Naive thymus-derived CD4-positive, alpha-beta T cell (primary cell): ENCODE measurements at regions not wholly inside any gene's neighbourhood (a gene's known extent, or its start where the extent isn't known, plus 50 kb on each side); places are given as distances from the start of the nearest gene placed in this dataset.

Experiments
- ATAC-seq: fragments of 150-1000 bp; cut with Tn5 transposase; 2 replicates; pipeline ENCODE4 v1.10.0; 2021; ENCODE audit warnings: mild to moderate bottlenecking, moderate library complexity
- CTCF ChIA-PET: fragments of 350-600 bp; sonication (Branson Sonifier 250); formaldehyde crosslinking; loops from one replicate; lab custom pipeline; 2021; ENCODE audit warnings: antibody characterized with exemption; lab: Charles Lee
- POLR2A ChIA-PET: fragments of 350-600 bp; sonication (Branson Sonifier 250); formaldehyde crosslinking; loops from one replicate; lab custom pipeline; 2021; ENCODE audit warnings: antibody characterized with exemption, inconsistent platforms; lab: Charles Lee
- DNase-seq, 9 donors: peaks; one replicate each; pipeline versions ENCODE4 v3.0.0 to v3.0.0-alpha.2; 2020 to 2022; ENCODE audit warnings: mixed read lengths in 1 of 9
- H3K27ac ChIP-seq: one replicate; pipeline ENCODE4 v1.7.0; 2013; ENCODE audit warnings: mild to moderate bottlenecking, low read depth, low read length, moderate library complexity
- H3K27me3 ChIP-seq, 2 donors: one replicate each; pipeline ENCODE4 v1.7.0; 2013; ENCODE audit warnings: low read length in 2 of 2, mild to moderate bottlenecking in 2 of 2, moderate library complexity in 2 of 2; ENCODE audit not compliant: control insufficient read depth in 2 of 2, insufficient read depth in 2 of 2
- H3K36me3 ChIP-seq, 3 experiments: 1 replicate in 2 of 3; 2 replicates in 1 of 3; pipeline ENCODE4 v1.7.0; 2013; ENCODE audit warnings: low read length in 3 of 3, mild to moderate bottlenecking in 3 of 3, moderate library complexity in 1 of 3; ENCODE audit not compliant: insufficient read depth in 3 of 3, control insufficient read depth in 2 of 3
- H3K4me1 ChIP-seq, 2 donors: one replicate each; pipeline ENCODE4 v1.7.0; 2013; ENCODE audit warnings: low read length in 2 of 2, mild to moderate bottlenecking in 2 of 2, moderate library complexity in 1 of 2; ENCODE audit not compliant: control insufficient read depth in 2 of 2, insufficient read depth in 2 of 2
- H3K4me3 ChIP-seq: 2 replicates; pipeline ENCODE4 v1.7.0; 2013; ENCODE audit warnings: mild to moderate bottlenecking, low read length
- H3K9me3 ChIP-seq, 3 experiments: 1 replicate in 2 of 3; 2 replicates in 1 of 3; pipeline ENCODE4 v1.7.0; 2013; ENCODE audit warnings: low read length in 3 of 3; ENCODE audit not compliant: control insufficient read depth in 2 of 3
- H3K27ac Mint-ChIP-seq, 9 donors: one replicate each; pipeline ENCODE4 v1.8.0; 2020 to 2022; ENCODE audit warnings: mixed read lengths in 9 of 9, mild to moderate bottlenecking in 8 of 9, moderate library complexity in 5 of 9, inconsistent platforms in 2 of 9
- H3K27me3 Mint-ChIP-seq, 5 donors: one replicate each; pipeline ENCODE4 v1.8.0; 2021 to 2022; ENCODE audit warnings: mixed read lengths in 5 of 5, mild to moderate bottlenecking in 1 of 5
- H3K36me3 Mint-ChIP-seq, 5 donors: one replicate each; pipeline ENCODE4 v1.8.0; 2020 to 2022; ENCODE audit warnings: mixed read lengths in 5 of 5, mild to moderate bottlenecking in 3 of 5, inconsistent platforms in 1 of 5
- H3K4me1 Mint-ChIP-seq, 7 donors: one replicate each; pipeline ENCODE4 v1.8.0; 2020 to 2022; ENCODE audit warnings: mixed read lengths in 7 of 7, mild to moderate bottlenecking in 3 of 7, inconsistent platforms in 1 of 7
- H3K4me3 Mint-ChIP-seq, 10 donors: one replicate each; pipeline ENCODE4 v1.8.0; 2020 to 2022; ENCODE audit warnings: mild to moderate bottlenecking in 10 of 10, mixed read lengths in 10 of 10, moderate library complexity in 6 of 10, inconsistent platforms in 2 of 10
- H3K9me3 Mint-ChIP-seq, 11 donors: one replicate each; pipeline ENCODE4 v1.8.0; 2020 to 2022; ENCODE audit warnings: mixed read lengths in 11 of 11, mild to moderate bottlenecking in 4 of 11, inconsistent platforms in 1 of 11, moderate library complexity in 1 of 11
- intact Hi-C, 2 donors: fragments of 100-400 bp; cut with micrococcal nuclease; formaldehyde crosslinking; loops; one replicate each; pipeline ENCODE4 v1.15.1; 2023

DNA sequence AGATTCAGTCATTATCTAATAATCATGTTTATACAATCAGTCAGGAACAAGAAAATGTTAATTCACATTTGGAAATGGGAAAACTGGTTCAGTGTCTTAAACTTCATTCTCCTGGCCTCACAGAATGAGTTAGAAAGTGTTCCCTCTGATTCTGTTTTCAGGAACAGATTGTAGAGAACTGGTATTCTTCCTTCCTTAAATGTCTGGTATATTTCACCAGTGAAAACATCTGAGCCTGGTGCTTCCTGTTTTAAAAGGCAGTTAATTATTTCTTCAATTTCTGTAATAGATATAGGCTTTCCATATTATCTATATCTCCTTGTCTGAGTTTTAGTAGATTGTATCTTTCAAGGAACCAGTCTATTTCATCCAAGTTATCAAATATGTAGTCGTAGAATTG is 97.1 kb upstream of the TMEM168 start:
- no peak overlapping the region for H3K4me3 Mint-ChIP-seq
- ChIA-PET POLR2A (no interaction called here), CTCF (no interaction called here)
- DNase-seq (no peak), ATAC-seq (no peak)
- Histone ChIP-seq H3K27ac (no peak overlapping the region), H3K36me3 (no peaks in the 10 kb centered on the region), H3K4me1 (no peaks in the 10 kb centered on the region), H3K27me3 (no peaks in the 10 kb centered on the region), H3K4me3 (no peak overlapping the region), H3K9me3 (no peaks in the 10 kb centered on the region)
- H3K4me1 Mint-ChIP-seq = peaks cover 0 to 60% (median 31%) of the 10 kb centered on the region in 7 donors
- peaks cover 0 to 6% (median 0%) of the 10 kb centered on the region in 11 donors for H3K9me3 Mint-ChIP-seq
- no peak overlapping the region for H3K27ac Mint-ChIP-seq
- intact Hi-C loops = no loop called here
- peaks cover 9 to 68% (median 47%) of the 10 kb centered on the region in 5 donors for H3K36me3 Mint-ChIP-seq
- no peaks in the 10 kb centered on the region for H3K27me3 Mint-ChIP-seq

DNA sequence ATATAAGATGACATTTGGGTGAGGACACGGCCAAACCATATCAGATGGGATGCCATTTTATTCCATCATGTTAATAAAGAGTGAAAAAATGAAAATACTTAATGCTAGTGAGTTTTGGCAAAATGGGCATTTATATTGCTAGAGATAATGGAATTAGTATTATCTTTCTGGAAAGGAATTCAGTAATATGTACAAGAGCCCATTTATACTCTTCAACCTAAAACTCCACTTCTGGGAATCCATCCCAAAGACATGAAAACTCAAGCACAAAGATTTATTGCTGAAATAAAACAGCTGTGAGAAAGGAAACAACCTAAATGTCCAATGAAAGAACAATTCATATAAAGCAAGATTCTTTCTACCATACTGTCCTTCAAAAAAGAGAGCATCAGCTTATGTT is 96.0 kb upstream of the TMEM168 start:
- no peak overlapping the region for H3K27ac ChIP-seq
- peaks cover 0 to 55% (median 26%) of the 10 kb centered on the region in 7 donors for H3K4me1 Mint-ChIP-seq
- no peak overlapping the region for H3K4me3 ChIP-seq
- no peak overlapping the region for H3K4me3 Mint-ChIP-seq
- no peak for ATAC-seq
- H3K9me3 ChIP-seq = no peaks in the 10 kb centered on the region
- H3K4me1 ChIP-seq = no peaks in the 10 kb centered on the region
- H3K27me3 Mint-ChIP-seq = no peaks in the 10 kb centered on the region
- CTCF ChIA-PET = no interaction called here
- intact Hi-C loops = no loop called here
- DNase-seq = no peak
- no peaks in the 10 kb centered on the region for H3K27me3 ChIP-seq
- no peak overlapping the region for H3K27ac Mint-ChIP-seq
- H3K36me3 ChIP-seq = no peaks in the 10 kb centered on the region
- POLR2A ChIA-PET = no interaction called here
- H3K9me3 Mint-ChIP-seq = peaks cover 0 to 6% (median 0%) of the 10 kb centered on the region in 11 donors
- peaks cover 9 to 63% (median 42%) of the 10 kb centered on the region in 5 donors for H3K36me3 Mint-ChIP-seq

DNA sequence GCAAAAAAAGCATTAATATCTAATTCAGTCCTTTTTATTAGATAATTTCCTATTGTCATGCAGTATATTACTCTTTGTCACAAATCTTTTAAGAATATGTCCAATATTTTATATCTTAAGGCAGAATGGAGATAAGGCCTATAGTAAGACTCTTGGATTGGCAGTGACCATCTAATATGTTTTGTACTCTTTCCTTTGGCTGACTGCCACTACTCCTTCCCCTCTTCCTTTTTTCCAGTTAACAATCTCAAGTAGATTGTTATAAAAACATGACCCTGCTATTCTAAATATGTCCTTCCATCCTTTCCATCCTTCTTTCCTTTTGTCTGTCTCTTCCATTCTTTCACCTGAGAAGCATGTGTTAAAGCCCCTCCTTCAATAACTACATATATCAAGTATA is 92.8 kb upstream of the TMEM168 start:
- Mint-ChIP-seq H3K27ac (no peak overlapping the region), H3K4me1 (peaks cover 0 to 35% (median 26%) of the 10 kb centered on the region in 7 donors), H3K36me3 (peaks cover 6 to 55% (median 35%) of the 10 kb centered on the region in 5 donors), H3K9me3 (peaks cover 0 to 6% (median 0%) of the 10 kb centered on the region in 11 donors), H3K4me3 (no peak overlapping the region), H3K27me3 (no peaks in the 10 kb centered on the region)
- intact Hi-C loops = no loop called here
- Histone ChIP-seq H3K4me3 (no peak overlapping the region), H3K27ac (no peak overlapping the region), H3K36me3 (no peaks in the 10 kb centered on the region), H3K27me3 (no peaks in the 10 kb centered on the region), H3K9me3 (no peaks in the 10 kb centered on the region), H3K4me1 (no peaks in the 10 kb centered on the region)
- ChIA-PET CTCF (no interaction called here), POLR2A (no interaction called here)
- no peak for ATAC-seq
- DNase-seq = no peak

DNA sequence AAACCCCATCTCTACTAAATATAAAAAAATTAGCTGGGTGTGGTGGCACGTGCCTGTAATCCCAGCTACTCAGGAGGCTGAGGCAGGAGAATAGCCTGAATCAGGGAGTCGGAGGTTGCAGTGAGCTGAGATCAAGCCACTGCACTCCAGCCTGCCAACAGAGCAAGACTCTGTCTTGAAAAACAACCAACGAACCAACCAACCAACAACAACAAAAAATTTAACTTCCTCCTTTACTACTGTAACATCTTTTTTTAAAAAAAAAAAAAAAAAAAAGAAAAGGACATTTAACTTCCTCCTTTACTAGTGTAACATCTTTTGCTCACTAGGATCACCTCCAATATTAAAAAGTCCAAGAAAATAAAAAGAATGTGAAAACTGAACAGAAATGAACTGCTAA is 92.3 kb upstream of the TMEM168 start:
- intact Hi-C loops = no loop called here
- Mint-ChIP-seq H3K9me3 (peaks cover 0 to 6% (median 0%) of the 10 kb centered on the region in 11 donors), H3K27me3 (no peaks in the 10 kb centered on the region), H3K4me1 (peaks cover 0 to 34% (median 26%) of the 10 kb centered on the region in 7 donors), H3K4me3 (no peak overlapping the region), H3K36me3 (peaks cover 6 to 54% (median 34%) of the 10 kb centered on the region in 5 donors), H3K27ac (no peak overlapping the region)
- Histone ChIP-seq H3K27me3 (no peaks in the 10 kb centered on the region), H3K4me1 (no peaks in the 10 kb centered on the region), H3K27ac (no peak overlapping the region), H3K36me3 (no peaks in the 10 kb centered on the region), H3K4me3 (no peak overlapping the region), H3K9me3 (no peaks in the 10 kb centered on the region)
- ATAC-seq (no peak), DNase-seq (no peak)
- POLR2A ChIA-PET = no interaction called here
- CTCF ChIA-PET = no interaction called here

GRCh38 chr7:112882022-112882421 is 91.8 kb upstream of the TMEM168 start:
- Histone ChIP-seq H3K27me3 (no peaks in the 10 kb centered on the region), H3K4me1 (no peaks in the 10 kb centered on the region), H3K4me3 (no peak overlapping the region), H3K27ac (no peak overlapping the region), H3K9me3 (no peaks in the 10 kb centered on the region), H3K36me3 (no peaks in the 10 kb centered on the region)
- peaks cover 0 to 6% (median 0%) of the 10 kb centered on the region in 11 donors for H3K9me3 Mint-ChIP-seq
- H3K4me1 Mint-ChIP-seq = peaks cover 0 to 34% (median 26%) of the 10 kb centered on the region in 7 donors
- H3K27ac Mint-ChIP-seq = no peak overlapping the region
- peaks cover 6 to 53% (median 32%) of the 10 kb centered on the region in 5 donors for H3K36me3 Mint-ChIP-seq
- DNase-seq (no peak), ATAC-seq (no peak)
- no peaks in the 10 kb centered on the region for H3K27me3 Mint-ChIP-seq
- ChIA-PET POLR2A (no interaction called here), CTCF (no interaction called here)
- no peak overlapping the region for H3K4me3 Mint-ChIP-seq
- intact Hi-C loops = no loop called here

DNA sequence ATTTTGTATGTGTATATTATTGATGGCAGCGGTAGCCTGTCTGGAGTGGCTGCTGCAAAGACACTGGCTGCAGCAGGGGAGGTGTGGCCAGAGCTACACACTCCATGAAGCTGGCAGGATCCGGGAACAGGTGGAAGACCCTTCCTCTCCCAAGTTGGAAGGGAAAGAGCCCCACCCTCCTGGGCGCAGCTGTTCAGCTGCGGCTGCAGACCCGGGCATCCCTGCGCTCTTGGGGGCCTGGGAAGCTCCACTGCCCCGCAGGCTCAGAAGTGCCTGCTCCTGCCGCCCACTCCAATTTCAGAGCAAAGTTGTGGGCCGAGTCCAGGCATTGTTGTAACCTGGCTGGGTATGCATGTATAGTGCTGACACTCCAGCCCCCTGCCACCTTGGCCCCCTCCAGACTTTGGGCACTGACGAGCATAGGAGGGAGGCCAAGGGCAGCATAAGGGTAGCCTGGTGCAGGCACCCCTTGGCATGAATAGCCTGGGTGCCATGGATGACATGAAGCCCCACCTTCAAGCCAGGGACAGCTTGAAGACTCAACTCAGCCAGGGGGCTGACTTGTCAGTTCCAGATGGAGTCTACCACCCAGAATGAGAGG is 90.7 kb upstream of the TMEM168 start:
- Histone ChIP-seq H3K4me1 (no peaks in the 10 kb centered on the region), H3K27me3 (no peaks in the 10 kb centered on the region), H3K36me3 (no peaks in the 10 kb centered on the region), H3K9me3 (no peaks in the 10 kb centered on the region), H3K4me3 (no peak overlapping the region), H3K27ac (no peak overlapping the region)
- H3K27ac Mint-ChIP-seq = no peak overlapping the region
- H3K4me3 Mint-ChIP-seq = no peak overlapping the region
- DNase-seq (no peak), ATAC-seq (no peak)
- ChIA-PET POLR2A (no interaction called here), CTCF (interaction anchor here (0.9 kb wide), 1 partner anchor 16 kb away, joined by 3 read pairs; no protein-coding TSS in a partner anchor)
- intact Hi-C loops = no loop called here
- no peaks in the 10 kb centered on the region for H3K27me3 Mint-ChIP-seq
- H3K36me3 Mint-ChIP-seq = peaks cover 6 to 53% (median 34%) of the 10 kb centered on the region in 5 donors
- peaks cover 0 to 35% (median 26%) of the 10 kb centered on the region in 7 donors for H3K4me1 Mint-ChIP-seq
- peaks cover 0 to 6% (median 0%) of the 10 kb centered on the region in 11 donors for H3K9me3 Mint-ChIP-seq
